ENCODE measurements at regions not wholly inside any gene's neighbourhood (a gene's known extent, or its start where the extent isn't known, plus 50 kb on each side); places are given as distances from the start of the nearest gene placed in this dataset.

DNA sequence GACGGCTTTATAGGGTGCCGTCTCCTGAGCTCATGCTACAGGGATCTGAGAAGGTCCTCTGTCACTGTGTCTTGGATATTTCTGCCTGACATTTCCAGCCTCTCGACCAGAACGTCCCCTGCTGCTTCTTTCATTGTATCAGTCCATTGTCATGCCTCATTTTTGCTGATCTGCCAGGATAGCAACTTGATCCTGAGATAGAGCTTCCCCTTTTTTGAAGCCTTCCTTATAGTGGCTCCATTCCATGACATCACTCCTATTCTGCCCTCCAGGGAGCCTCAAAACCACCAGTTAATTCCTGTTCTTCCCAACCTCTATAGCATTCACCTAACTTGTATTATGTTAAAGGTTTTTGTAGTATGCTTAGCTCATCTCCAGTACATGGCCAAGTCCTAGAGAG is 431.8 kb upstream of the NOX3 start:
- TF ChIP-seq POLR2A (IDR thresholded peaks at IDR 0.05): no peak
- TF ChIP-seq, protein P1, sequence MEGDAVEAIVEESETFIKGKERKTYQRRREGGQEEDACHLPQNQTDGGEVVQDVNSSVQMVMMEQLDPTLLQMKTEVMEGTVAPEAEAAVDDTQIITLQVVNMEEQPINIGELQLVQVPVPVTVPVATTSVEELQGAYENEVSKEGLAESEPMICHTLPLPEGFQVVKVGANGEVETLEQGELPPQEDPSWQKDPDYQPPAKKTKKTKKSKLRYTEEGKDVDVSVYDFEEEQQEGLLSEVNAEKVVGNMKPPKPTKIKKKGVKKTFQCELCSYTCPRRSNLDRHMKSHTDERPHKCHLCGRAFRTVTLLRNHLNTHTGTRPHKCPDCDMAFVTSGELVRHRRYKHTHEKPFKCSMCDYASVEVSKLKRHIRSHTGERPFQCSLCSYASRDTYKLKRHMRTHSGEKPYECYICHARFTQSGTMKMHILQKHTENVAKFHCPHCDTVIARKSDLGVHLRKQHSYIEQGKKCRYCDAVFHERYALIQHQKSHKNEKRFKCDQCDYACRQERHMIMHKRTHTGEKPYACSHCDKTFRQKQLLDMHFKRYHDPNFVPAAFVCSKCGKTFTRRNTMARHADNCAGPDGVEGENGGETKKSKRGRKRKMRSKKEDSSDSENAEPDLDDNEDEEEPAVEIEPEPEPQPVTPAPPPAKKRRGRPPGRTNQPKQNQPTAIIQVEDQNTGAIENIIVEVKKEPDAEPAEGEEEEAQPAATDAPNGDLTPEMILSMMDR (IDR thresholded peaks at IDR 0.05): no peak

Data from body of pancreas (tissue), 4 donors.